ENCODE measurements at regions not wholly inside any gene's neighbourhood (a gene's known extent, or its start where the extent isn't known, plus 50 kb on each side); places are given as distances from the start of the nearest gene placed in this dataset.

DNA sequence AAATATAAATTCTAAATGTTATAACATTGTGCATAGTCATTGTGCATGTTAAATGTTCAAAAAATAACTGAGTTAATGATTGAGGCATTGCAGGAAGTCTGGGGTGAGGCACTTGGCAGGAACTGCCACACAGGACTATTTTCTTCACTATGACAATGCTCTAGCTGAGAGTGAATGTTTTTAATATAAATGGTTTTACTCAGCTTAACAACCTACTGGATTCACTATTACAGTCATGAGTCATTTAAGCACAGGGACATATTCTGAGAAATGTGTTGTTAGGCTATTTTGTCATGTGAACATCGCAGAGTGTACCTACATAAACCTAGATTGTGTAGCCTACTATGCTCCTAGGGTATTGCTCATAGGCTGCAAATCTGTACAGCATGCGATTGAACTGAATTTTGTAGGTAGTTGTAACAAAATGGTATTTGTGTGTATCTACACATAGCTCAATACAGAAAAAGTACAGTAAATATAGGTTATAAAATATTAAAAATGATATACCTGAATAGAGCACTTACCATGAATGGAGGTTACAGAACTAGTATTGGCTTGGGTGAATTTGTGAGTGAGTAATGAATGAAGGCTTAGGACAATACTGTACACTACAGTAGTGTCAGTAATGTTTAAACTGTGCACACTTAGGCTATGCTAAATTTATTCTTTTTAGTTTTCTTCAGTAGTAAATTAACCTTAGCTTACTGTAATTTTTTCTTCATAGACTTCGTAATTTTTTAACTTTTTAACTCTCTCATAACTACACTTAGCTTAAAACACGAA is 346.1 kb upstream of the PTGER4 start:
- H3K4me3 ChIP-seq (ENCODE audit: low read depth, low read length): no peak overlapping the region
- TF ChIP-seq, protein P1, sequence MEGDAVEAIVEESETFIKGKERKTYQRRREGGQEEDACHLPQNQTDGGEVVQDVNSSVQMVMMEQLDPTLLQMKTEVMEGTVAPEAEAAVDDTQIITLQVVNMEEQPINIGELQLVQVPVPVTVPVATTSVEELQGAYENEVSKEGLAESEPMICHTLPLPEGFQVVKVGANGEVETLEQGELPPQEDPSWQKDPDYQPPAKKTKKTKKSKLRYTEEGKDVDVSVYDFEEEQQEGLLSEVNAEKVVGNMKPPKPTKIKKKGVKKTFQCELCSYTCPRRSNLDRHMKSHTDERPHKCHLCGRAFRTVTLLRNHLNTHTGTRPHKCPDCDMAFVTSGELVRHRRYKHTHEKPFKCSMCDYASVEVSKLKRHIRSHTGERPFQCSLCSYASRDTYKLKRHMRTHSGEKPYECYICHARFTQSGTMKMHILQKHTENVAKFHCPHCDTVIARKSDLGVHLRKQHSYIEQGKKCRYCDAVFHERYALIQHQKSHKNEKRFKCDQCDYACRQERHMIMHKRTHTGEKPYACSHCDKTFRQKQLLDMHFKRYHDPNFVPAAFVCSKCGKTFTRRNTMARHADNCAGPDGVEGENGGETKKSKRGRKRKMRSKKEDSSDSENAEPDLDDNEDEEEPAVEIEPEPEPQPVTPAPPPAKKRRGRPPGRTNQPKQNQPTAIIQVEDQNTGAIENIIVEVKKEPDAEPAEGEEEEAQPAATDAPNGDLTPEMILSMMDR (conservative IDR thresholded peaks at IDR 0.05; ENCODE audit: low read depth, low read length): no peak
- peak; percentile 50 for DNase-seq (ENCODE audit: low read depth)

DNA sequence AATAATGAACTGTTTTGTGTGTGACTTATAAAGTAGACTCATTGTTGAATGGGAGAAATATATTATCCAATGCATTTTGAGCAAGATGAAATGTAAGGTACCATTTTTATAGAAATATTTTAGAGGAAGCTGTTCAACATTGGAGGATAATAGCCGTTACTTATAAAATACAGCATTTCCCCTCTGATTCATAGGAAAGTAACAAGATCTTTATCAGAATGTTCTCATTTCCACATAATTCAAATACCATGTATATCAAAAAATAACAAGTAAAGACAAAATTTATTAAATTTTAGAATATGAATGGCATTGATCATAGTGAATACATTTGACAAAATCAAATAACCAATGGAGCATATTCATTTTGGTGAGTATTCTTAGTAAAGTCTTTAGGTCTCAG is 346.7 kb upstream of the PTGER4 start:
- TF ChIP-seq, protein P1 (conservative IDR thresholded peaks at IDR 0.05; ENCODE audit: low read depth, low read length): no peak
- DNase-seq (ENCODE audit: low read depth): no peak
- H3K4me3 ChIP-seq (ENCODE audit: low read depth, low read length): no peak overlapping the region

DNA sequence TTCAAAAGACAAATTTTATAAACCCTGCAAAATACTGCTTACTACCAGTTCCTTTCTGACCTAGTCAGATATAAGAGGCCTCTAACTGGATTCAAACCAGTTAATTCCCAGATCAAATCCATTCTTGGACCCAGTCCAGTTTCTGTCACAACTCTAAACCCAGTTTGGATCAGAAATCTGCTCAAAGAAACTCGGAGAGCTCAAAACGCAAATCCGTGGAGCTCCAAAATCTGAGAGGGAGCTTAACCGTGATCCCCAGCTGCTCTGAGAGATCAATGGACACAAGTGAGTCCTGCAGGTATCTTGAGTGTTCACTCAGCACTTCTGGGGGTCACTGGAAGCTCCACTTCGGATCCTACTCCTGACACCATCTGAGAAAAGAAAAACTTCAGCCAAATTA is 348.1 kb upstream of the PTGER4 start:
- H3K4me3 ChIP-seq (ENCODE audit: low read depth, low read length): no peak overlapping the region
- TF ChIP-seq, protein P1 (conservative IDR thresholded peaks at IDR 0.05; ENCODE audit: low read depth, low read length): no peak
- DNase-seq (ENCODE audit: low read depth): no peak

- no peak overlapping the region for H3K4me3 ChIP-seq (ENCODE audit: low read depth, low read length)
- DNase-seq (ENCODE audit: low read depth): no peak
- TF ChIP-seq, protein P1 (conservative IDR thresholded peaks at IDR 0.05; ENCODE audit: low read depth, low read length): no peak
Observed at GRCh38 chr5:40321514-40321913, 358.2 kb upstream of the PTGER4 start.

- TF ChIP-seq, protein P1 (conservative IDR thresholded peaks at IDR 0.05; ENCODE audit: low read depth, low read length): no peak
- H3K4me3 ChIP-seq (ENCODE audit: low read depth, low read length): no peak overlapping the region
- DNase-seq (ENCODE audit: low read depth): no peak
Observed at GRCh38 chr5:40318395-40318794, 361.3 kb upstream of the PTGER4 start.

DNA sequence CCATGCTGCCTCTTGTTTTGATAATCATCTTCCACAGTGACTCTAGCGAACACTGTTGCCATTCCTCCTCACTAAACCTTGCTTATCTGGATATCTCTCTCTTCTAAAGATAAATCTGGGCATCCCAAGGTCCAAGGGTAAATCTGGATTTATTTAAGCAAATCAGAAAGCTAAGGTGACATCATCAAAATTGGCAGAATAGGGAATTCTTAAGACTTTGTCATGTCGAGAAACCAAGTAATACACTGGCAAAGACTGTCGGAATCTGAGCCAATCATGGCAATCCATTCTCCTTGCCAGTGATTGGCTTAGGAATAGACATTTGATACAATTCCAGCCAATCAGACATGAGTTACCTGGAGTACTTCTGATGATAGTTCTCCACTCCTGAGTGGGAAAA is 362.7 kb upstream of the PTGER4 start:
- no peak for DNase-seq (ENCODE audit: low read depth)
- TF ChIP-seq, protein P1 (conservative IDR thresholded peaks at IDR 0.05; ENCODE audit: low read depth, low read length): no peak

GRCh38 chr5:40315126-40315525 is 364.6 kb upstream of the PTGER4 start:
- TF ChIP-seq, protein P1 (conservative IDR thresholded peaks at IDR 0.05; ENCODE audit: low read depth, low read length): no peak
- no peak for DNase-seq (ENCODE audit: low read depth)
- no peak overlapping the region for H3K4me3 ChIP-seq (ENCODE audit: low read depth, low read length)

More for the DNA sequence above, 362.7 kb upstream of the PTGER4 start:
- H3K4me3 ChIP-seq (ENCODE audit: low read depth, low read length): no peak overlapping the region

All from choroid plexus epithelial cell (primary cell).